Mammary epithelial cell (primary cell): ENCODE measurements at regions not wholly inside any gene's neighbourhood (a gene's known extent, or its start where the extent isn't known, plus 50 kb on each side); places are given as distances from the start of the nearest gene placed in this dataset.

ENCODE experiments used
- EZH2 ChIP-seq: IDR thresholded peaks from 2 replicates; pipeline ENCODE4 v1.6.1; 2012; ENCODE audit warnings: low read length, inconsistent platforms, borderline replicate concordance
- TF ChIP-seq, protein P1 (sequence below), 2 donors: IDR thresholded peaks in 1 of 2; conservative IDR thresholded peaks in 1 of 2; 2 replicates each; pipeline ENCODE4 v1.5.1; 2011 to 2012; ENCODE audit warnings: inconsistent platforms in 2 of 2, low read length in 2 of 2, mild to moderate bottlenecking in 2 of 2, control low read depth in 1 of 2, low read depth in 1 of 2; ENCODE audit not compliant: insufficient read depth in 1 of 2; ENCODE audit errors: extremely low read depth in 1 of 2

DNA sequence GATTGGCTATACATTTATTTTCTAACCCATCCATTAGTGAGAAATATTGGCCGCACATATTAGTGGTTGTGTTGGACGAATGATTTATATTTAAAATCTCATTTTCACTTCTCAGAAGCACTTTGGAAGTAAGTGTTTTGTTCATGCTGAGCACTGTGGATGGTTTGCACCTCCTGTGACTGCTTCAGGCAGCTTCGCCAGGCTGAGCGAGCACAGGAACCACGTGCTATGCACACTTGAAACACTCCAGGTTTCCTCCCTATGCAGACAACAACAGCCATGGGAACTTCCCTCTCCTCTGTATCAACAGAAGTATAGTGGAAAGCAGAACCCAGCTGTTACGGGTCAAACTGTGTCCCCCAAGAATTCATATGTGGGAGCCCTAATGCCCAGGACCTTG is 67.3 kb upstream of the WDR11 start:
- TF ChIP-seq, protein P1, sequence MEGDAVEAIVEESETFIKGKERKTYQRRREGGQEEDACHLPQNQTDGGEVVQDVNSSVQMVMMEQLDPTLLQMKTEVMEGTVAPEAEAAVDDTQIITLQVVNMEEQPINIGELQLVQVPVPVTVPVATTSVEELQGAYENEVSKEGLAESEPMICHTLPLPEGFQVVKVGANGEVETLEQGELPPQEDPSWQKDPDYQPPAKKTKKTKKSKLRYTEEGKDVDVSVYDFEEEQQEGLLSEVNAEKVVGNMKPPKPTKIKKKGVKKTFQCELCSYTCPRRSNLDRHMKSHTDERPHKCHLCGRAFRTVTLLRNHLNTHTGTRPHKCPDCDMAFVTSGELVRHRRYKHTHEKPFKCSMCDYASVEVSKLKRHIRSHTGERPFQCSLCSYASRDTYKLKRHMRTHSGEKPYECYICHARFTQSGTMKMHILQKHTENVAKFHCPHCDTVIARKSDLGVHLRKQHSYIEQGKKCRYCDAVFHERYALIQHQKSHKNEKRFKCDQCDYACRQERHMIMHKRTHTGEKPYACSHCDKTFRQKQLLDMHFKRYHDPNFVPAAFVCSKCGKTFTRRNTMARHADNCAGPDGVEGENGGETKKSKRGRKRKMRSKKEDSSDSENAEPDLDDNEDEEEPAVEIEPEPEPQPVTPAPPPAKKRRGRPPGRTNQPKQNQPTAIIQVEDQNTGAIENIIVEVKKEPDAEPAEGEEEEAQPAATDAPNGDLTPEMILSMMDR (conservative IDR thresholded peaks at IDR 0.05 in 1 of 2, IDR thresholded peaks at IDR 0.05 in 1 of 2; ENCODE audit: extremely low read depth in 1 of 2, insufficient read depth in 1 of 2, low read depth in 1 of 2, low read length in 2 of 2), result no peak
- no peak for TF ChIP-seq EZH2
